Skeletal muscle cell (primary cell): ENCODE measurements at regions not wholly inside any gene's neighbourhood (a gene's known extent, or its start where the extent isn't known, plus 50 kb on each side); places are given as distances from the start of the nearest gene placed in this dataset.

Source experiments
- DNase-seq: peaks from one replicate; pipeline ENCODE4 v3.0.0-alpha.2; 2010; ENCODE audit warnings: low read depth
- H3K4me3 ChIP-seq: 2 replicates; pipeline ENCODE4 v1.5.1; 2011; ENCODE audit warnings: low read depth, mild to moderate bottlenecking, control low read depth, low read length, moderate library complexity

GRCh38 chr6:45746046-45746445 is 269.6 kb downstream of the CLIC5 start:
- no peak overlapping the region for H3K4me3 ChIP-seq
- DNase-seq: peak; percentile 76

DNA sequence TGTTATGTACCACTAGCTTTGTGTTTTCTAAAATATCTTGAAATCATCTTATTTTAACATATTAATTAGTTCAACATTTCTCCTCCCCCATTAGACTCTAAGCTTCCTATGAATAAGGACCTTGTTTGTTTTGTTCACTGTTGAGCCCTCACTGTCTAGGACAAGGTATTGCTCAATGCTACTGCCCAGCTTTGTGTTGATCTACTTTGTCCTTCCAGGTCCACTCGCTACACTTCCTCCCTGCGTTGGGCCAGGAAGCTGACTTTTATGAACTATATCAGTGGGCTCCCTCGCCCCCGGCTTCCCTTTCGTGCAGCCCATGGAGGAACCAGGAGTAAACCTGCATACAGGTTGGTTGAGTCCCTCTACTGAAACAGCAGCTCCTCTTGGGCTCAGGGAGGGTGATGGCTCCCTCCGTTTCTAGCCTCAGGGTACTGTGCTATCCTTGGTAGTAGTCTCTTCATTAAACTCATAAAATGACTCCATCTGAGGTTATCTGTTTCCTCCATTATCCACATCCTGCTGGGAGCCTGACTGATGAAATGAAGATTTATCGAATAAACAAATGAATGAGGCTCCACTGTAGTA is 272.5 kb downstream of the CLIC5 start:
- no peak for DNase-seq
- no peak overlapping the region for H3K4me3 ChIP-seq

GRCh38 chr6:45742591-45742990 is 273.1 kb downstream of the CLIC5 start:
- H3K4me3 ChIP-seq: no peak overlapping the region
- no peak for DNase-seq

DNA sequence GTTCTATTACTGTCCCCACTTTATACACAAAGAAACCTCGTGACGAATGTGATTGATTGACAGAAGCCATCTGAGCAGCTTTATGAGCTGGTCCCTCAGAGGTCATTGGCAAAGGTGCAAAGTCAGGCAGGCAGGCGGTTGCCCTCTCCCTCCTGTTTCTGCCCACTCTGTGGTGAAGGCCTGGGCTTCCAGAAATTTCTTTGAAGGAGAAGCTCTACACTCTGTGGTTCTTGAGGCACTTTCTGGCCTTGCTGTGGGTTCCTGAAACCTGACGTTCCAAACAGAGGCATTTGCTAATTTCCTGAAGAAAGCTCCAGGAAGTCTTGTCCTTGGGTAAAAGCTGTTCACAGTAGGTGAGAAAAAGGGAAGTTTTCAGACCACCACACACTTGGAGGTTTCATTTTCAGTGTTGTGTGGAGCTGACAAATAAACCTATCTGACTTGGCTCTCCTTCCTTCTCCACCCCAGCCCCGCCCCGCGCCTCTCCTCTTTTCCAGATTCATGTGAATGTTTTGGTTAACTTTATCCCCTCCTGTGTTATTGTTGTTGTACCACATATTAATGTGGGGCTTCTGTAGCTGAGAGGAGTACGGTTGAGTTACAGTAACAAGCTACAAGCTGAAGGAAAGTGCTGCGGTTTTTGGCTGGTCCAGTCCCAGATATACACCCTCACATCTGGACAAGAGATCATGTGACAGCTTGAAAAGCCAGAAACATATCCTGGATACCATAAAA is 274.1 kb downstream of the CLIC5 start:
- no peak overlapping the region for H3K4me3 ChIP-seq
- DNase-seq: peak; percentile 25

DNA sequence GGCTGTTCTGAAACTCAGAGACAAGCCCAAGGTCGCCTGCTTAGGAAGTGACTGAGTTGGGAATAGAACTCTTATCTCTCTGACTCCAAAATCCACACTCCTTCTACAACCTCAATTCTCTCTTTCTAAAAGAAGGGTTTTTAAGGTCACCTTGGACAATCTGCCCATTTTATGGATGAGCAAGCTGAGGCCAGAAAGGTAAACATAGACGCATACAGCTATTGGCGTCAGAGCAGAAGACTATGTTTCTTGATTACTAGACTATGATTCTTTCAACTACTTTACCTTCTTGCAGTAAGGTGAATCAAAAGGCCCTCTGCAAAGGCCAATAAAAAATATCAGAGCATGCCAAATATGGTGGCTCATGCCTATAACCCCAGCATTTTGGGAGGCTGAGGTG is 276.6 kb downstream of the CLIC5 start:
- DNase-seq: no peak
- H3K4me3 ChIP-seq: no peak overlapping the region

- DNase-seq: no peak
- H3K4me3 ChIP-seq: no peak overlapping the region
These were observed 277.6 kb downstream of the CLIC5 start for GRCh38 chr6:45738057-45738455.

GRCh38 chr6:45737331-45738056 is 278.2 kb downstream of the CLIC5 start:
- no peak overlapping the region for H3K4me3 ChIP-seq
- DNase-seq: no peak

- no peak for DNase-seq
These were observed 279.5 kb downstream of the CLIC5 start for GRCh38 chr6:45736134-45736533.

DNA sequence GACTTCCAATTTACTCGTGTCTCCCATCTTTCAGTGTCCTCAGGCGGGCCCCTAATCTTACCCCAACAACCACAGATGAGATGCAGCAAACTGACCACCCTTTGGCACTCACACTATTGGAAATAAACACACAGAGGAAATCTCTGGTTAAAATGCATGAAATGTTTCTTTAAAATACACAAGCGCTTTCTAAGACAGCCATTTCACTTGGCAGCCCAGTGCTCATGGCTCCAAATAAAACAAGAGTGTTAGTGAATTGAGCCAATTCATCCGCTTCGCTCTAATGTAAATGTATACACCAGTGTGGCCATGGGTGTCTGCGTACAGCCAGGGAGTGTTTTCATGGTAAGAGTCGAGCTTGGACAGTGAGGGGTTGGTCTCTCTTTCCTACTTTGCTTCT is 282.9 kb downstream of the CLIC5 start:
- DNase-seq: no peak
- no peak overlapping the region for H3K4me3 ChIP-seq

More at GRCh38 chr6:45736134-45736533, 279.5 kb downstream of the CLIC5 start:
- H3K4me3 ChIP-seq: no peak overlapping the region

GRCh38 chr6:45730232-45730631 is 285.4 kb downstream of the CLIC5 start:
- no peak for DNase-seq
- no peak overlapping the region for H3K4me3 ChIP-seq

DNA sequence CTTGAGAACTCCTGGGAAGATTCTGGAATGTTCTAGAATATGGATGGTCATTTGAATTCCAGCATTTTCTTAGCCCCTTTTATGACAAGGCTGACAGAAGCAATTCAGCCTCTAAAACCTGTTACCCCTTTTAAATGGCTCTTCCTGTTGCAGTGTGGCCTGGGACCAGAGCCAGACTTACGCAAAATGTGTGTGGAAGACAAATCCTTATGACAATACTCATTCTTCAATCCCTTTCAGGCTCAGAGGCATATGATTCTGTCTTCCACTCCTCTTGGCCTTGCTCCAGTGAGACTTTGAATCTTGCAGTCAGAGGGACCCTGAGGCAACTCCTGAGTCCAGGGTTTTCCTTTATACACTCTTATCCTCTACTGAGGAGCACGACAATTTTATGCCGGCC is 287.0 kb downstream of the CLIC5 start:
- H3K4me3 ChIP-seq: no peak overlapping the region
- peak; percentile 66 for DNase-seq

- DNase-seq: no peak
- H3K4me3 ChIP-seq: no peak overlapping the region
These were observed 287.7 kb downstream of the CLIC5 start for GRCh38 chr6:45727819-45728449.

DNA sequence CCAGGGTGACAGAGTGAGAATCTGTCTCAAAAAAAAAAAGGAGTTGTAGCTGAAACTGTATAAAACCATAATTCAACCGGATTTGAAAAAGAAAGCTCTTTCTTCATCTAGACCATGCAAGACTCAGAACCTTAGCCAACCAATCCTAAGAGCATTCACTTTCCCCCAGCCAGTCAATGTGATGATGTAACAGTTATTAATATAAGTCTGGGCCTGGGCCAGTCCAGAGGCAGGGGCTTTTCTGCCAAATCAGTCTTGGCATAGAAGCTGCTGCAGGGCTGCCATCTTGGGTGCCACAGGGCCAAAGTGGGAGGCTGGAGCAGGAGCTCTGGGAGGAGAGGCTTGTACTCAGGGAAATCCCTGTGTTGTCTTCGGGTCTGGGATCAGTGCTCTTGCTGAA is 288.4 kb downstream of the CLIC5 start:
- H3K4me3 ChIP-seq: no peak overlapping the region
- no peak for DNase-seq

DNA sequence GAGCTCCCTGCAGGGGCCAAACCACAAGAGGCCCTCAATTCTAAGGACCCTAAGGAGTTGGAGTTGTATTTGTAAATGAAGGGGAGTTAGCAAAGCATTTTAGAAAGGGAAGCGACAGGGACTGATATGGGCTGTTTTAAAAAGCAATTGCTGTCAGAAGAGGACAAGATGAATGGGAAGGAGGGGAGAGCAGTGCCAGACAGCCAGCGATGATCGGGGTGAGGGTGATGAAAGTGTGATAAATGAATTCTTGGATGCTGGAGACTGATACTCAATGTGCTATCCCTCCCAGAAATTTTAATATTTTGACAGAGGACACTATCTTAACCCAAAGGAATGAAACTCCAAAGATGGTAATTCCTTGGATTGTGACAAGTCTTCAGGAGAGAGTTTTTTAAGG is 289.2 kb downstream of the CLIC5 start:
- no peak for DNase-seq
- H3K4me3 ChIP-seq: no peak overlapping the region

GRCh38 chr6:45724511-45724910 is 291.1 kb downstream of the CLIC5 start:
- no peak overlapping the region for H3K4me3 ChIP-seq
- DNase-seq: peak; percentile 75

GRCh38 chr6:45724027-45724426 is 291.6 kb downstream of the CLIC5 start:
- H3K4me3 ChIP-seq: no peak overlapping the region
- no peak for DNase-seq

DNA sequence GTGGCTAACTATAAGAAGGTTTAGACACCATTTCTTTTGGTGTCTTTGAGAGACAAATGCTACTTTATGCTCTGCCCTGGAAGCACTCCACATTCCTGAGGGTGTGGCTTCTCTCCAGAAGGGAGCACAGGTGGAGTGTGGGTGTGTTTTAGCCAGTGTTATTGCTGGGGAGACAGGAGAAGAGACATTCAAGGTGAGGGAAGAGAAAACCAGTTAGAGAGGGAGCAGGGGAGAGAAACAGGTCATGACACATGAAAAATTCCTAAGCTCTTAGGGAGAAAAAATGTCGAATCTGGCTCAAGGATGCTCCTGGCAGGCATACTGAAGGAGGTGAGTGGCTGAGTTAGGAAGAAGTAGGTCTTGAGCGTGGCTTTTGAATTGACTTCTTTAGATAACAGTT is 292.8 kb downstream of the CLIC5 start:
- H3K4me3 ChIP-seq: no peak overlapping the region
- no peak for DNase-seq

DNA sequence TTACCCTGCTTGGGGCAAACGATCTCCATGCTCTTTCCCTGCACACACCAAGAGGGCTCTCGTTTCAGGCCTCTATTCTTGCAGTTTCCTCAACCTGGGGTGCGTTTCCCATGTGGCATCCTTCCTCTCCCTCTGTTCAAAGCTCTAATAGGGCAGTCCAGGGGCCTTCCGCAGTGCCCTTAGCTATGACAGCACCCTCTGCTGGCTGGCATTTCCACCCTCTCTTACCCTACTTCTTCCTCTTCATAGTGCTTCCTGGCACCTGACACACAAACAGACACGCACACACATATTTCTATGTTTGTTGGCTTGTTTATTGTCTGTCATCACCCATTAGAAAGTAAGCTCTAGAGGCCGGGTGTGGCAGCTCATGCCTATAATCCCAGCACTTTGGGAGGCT is 294.0 kb downstream of the CLIC5 start:
- no peak overlapping the region for H3K4me3 ChIP-seq
- DNase-seq: no peak

GRCh38 chr6:45718871-45719270 is 296.8 kb downstream of the CLIC5 start:
- no peak overlapping the region for H3K4me3 ChIP-seq
- DNase-seq: no peak

DNA sequence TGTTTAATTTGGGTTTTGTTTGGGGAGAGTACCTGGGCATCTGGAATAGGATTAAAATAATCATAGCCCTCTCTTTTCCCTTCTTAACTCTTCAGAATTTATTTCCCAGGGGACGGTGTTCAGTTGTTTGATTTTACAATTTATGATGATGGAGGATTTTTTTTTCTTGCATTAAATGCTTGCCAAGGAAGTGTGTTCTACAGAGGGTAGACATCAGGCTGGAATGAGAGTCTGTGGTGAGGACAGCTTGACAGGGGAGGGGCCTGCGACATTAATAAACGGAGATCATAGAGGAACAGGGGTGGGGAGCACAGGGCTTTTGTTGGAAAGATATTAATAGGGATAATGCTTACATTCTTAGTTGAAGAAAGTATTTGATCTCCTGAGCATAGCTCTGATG is 297.5 kb downstream of the CLIC5 start:
- no peak overlapping the region for H3K4me3 ChIP-seq
- DNase-seq: no peak
